ENCODE measurements at regions not wholly inside any gene's neighbourhood (a gene's known extent, or its start where the extent isn't known, plus 50 kb on each side); places are given as distances from the start of the nearest gene placed in this dataset.
"Not testable (repeated sequence)": the region's sequence is repeated elsewhere in the genome, so short reads cannot be mapped to it uniquely, and the experiment has no call there.

GRCh38 chr20:40019510-40019909 lies 669.5 kb downstream of the MAFB start:
- no peak overlapping the region for H3K27ac ChIP-seq
- no peak for DNase-seq (ENCODE audit: low spot score)
- no peak for TF ChIP-seq CTCF (IDR thresholded peaks at IDR 0.05)
- H3K4me3 ChIP-seq: no peak overlapping the region

- no peak for TF ChIP-seq CTCF (IDR thresholded peaks at IDR 0.05)
- H3K27ac ChIP-seq: no peak overlapping the region
- no peak overlapping the region for H3K4me3 ChIP-seq
- no peak for DNase-seq (ENCODE audit: low spot score)
Observed at GRCh38 chr20:40017765-40018164, 671.3 kb downstream of the MAFB start.

- TF ChIP-seq CTCF (IDR thresholded peaks at IDR 0.05): no peak
- no peak for DNase-seq (ENCODE audit: low spot score)
- H3K4me3 ChIP-seq: no peak overlapping the region
- H3K27ac ChIP-seq: no peak overlapping the region
Observed at GRCh38 chr20:40016890-40017289, 672.1 kb downstream of the MAFB start.

GRCh38 chr20:40016392-40016791 lies 672.6 kb downstream of the MAFB start:
- DNase-seq (ENCODE audit: low spot score): no peak
- Histone ChIP-seq H3K27ac (no peak overlapping the region), H3K4me3 (no peak overlapping the region)
- TF ChIP-seq CTCF (IDR thresholded peaks at IDR 0.05): no peak

GRCh38 chr20:40012026-40012425 lies 677.0 kb downstream of the MAFB start:
- not testable (repeated sequence) for DNase-seq (ENCODE audit: low spot score)

DNA sequence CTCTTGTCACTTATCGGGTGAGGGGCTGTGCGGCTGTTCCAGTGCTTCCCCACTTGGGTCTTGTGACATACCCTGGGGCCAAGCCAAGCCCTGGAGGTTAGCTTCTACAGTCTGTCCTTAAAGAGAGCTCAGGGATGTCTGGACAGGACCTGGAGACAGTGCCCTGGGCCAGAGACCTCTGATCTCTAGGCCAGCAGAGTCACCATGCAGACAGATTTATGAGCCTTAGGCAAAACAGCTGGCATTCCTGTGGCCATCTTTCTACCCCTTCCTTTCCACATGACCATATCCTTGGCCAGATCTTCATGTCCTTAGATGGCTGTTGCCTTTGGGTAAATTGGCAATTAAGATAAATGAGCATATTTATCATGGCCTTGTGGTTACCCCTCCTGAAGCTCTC lies 678.6 kb downstream of the MAFB start:
- DNase-seq (ENCODE audit: low spot score): no peak
- TF ChIP-seq CTCF (IDR thresholded peaks at IDR 0.05): no peak
- Histone ChIP-seq H3K27ac (no peak overlapping the region), H3K4me3 (no peak overlapping the region)

More at GRCh38 chr20:40012026-40012425, 677.0 kb downstream of the MAFB start:
- not testable (repeated sequence) for H3K4me3 ChIP-seq, H3K27ac ChIP-seq

GRCh38 chr20:40009542-40009941 lies 679.5 kb downstream of the MAFB start:
- Histone ChIP-seq H3K4me3 (no peak overlapping the region), H3K27ac (no peak overlapping the region)
- TF ChIP-seq CTCF (IDR thresholded peaks at IDR 0.05): no peak
- no peak for DNase-seq (ENCODE audit: low spot score)

DNA sequence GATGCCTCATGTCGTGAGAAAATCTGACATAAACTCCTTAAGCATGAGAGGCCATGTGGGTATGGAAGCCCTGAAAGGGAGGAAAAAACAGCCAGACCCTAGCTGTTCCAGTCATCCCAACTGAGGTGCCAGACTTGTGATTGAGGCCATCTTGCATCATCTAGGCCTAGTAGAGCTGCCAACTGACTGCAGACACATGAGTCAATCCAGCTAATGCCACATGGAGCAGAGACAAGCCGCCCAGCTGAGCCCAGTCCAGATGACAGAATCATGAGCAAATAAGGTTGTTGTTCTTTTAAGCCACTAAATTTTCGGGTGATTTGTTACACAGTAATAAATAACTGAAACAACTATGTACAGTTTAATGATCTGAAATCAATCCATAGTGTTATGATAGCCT lies 680.9 kb downstream of the MAFB start:
- no peak for TF ChIP-seq CTCF (IDR thresholded peaks at IDR 0.05)
- no peak for DNase-seq (ENCODE audit: low spot score)
- no peak overlapping the region for H3K4me3 ChIP-seq
- H3K27ac ChIP-seq: no peak overlapping the region

Measured in coronary artery (tissue), 2 donors.